HT-29 (cell line): ENCODE measurements at regions not wholly inside any gene's neighbourhood (a gene's known extent, or its start where the extent isn't known, plus 50 kb on each side); places are given as distances from the start of the nearest gene placed in this dataset.
"Not testable (repeated sequence)": the region's sequence is repeated elsewhere in the genome, so short reads cannot be mapped to it uniquely, and the experiment has no call there.

ENCODE experiments used
- DNase-seq: peaks from one replicate; pipeline ENCODE4 v3.0.0-alpha.2; 2015; ENCODE audit warnings: low spot score

DNA sequence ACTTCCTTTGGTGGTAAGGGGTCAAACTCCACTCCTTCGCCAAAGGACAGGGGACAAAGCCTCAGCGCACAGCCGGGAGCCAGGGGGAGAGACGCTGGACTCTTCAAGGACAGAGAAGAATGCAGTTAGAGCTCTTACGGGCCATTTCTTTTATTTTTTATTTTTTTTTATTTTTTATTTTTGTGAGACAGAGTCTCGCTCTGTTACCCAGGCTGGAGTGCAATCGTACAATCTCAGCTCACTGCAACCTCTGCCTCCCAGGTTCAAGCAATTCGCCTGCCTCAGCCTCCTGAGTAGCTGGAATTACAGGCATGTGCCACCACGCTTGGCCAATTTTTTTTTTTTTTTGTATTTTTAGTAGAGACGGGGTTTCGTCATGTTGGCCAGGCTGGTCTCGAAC is 93.2 kb upstream of the RPH3AL start, which contains the start of gene RFLNB:
Gene RFLNB (minus strand): TSS at position 101 of the 400 bp plus-strand sequence.
- DNase-seq: not testable (repeated sequence)

DNA sequence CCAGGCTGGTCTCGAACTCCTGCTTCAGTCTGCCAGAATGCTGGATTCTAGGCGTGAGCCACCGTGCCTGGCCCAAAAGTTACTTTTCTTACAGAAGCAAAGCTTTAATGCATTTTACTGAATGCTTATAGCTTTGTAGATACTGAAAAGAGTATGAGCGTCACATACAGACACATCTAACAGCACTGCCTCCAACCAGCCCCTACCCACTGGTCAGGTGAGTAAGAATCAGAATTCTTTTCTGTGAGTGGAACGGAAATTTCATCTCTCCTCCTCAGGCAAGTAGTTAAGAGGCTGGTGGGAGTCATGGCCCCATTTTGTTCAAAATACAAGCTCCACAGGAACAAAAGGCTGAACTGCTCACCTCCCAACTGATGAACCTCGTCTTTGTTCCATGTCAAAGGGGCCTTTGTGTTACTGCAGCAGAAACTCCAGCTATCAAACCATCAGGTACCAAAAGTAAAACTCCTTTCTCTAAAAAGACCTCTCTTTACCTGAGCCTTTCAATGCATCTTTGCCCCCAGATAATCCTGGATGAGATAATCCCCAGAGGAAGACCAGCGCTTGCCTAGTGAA is 92.4 kb upstream of the RPH3AL start:
- DNase-seq: no peak

DNA sequence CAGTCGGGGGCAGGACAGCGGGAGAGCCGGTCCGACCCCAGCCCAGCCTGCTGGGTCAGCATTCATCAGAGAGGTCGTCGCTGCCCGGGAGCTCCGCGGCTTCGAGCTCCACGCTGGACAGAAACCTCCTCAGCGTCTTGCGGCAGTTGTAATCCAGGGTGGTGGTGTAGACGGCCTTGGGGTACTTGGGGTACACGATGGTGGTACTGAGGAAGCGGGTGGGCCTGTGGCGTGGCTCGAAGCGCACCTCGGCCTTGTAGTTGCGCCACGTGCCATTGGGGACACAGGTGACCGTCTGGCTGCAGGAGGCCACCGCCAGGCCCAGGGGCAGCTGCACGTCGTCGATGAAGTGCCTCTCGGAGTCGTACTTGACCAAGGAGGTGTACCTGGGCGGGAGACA is 90.5 kb upstream of the RPH3AL start:
- DNase-seq: no peak

- no peak for DNase-seq
Measured at GRCh38 chr17:441155-441950, 88.7 kb upstream of the RPH3AL start.

DNA sequence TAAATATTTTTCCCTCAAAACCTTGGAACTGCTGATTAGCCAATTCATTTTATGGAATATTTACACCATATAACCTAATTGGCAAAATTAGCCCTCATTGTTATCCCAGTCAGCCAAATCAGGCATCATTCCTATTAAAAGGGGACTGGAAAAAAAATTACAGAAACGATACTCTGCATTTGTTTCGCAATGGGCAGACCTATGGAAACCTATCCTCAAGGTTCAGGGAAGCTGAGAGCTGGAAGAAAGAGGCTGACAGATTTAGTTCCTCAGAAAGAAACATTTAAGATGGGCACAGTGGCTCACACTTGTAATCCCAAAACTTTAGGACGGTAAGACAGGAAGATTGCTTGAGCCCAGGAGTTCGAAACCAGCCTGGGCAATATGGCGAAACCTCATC is 85.6 kb upstream of the RPH3AL start:
- no peak for DNase-seq

DNA sequence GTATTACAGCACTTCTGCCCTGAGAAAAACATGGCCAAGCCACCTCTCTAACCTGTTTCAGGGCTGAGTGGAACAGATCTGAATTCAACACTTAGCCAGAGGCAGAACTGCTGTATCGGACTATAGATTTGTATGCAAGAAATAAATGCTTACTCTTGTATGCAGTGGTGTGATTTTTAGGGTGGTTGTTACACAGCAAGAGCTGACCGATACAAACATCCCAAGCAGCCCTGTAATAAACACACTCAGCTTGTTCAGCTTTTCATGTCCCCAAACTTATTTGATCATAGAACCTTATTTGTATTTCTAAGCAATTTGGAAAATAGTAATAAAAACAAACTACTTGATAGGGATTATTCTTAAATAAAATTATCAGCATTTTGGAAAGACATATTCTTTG is 84.9 kb upstream of the RPH3AL start:
- DNase-seq: no peak

DNA sequence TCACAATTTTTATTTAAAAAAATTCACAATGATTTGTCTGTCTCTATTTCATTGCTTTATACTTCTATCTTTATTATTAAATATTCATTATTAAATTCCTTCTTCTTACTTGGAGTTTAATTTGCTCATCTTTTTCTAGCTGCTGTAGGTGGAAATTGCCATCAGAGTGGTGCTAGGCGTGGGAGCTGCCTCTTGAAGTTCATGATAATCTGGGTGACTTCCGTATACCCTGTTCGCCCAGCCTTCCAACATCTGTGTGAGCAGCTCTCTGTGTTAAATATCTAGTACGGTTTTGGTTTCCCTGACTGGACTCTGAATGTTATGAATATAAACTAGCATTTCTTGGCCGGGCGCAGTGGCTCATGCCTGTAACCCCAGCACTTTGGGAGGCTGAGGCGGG is 84.0 kb upstream of the RPH3AL start:
- no peak for DNase-seq

DNA sequence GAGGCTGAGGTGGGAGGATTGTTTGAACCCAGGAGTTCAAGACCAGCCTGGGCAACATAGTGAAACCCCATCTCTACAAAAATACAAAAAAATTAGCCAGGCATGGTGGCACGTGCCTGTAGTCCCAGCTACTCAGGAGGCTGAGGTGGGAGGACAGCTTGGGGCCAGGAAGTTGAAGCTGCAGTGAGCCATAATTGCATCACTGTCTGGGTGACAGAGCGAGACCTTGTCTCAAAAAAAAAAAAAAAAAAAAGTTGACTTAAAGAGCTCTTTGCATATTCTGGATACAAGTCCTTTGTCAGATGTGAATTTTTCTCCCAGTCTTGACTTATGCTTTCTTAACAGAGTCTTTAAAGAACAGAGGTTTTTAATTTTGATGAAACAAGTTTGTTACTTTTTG is 79.9 kb upstream of the RPH3AL start:
- not testable (repeated sequence) for DNase-seq

DNA sequence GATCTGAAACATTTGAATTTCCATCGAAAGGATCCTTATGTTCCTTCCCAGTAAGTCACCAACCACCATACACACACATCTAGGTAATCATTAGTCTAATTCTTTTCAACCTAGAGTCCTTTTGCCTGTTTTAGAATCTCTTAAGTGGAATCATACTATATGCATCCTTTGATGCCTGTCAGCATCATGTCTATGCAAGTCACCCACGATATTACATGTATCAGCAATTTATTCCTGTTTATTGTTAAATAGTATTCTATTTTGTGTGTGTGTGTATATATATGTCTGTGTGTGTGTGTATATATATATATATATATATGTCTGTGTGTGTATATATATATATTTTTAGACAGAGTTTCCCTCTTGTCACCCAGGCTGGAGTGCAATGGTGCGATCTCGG is 78.9 kb upstream of the RPH3AL start:
- DNase-seq: no peak

DNA sequence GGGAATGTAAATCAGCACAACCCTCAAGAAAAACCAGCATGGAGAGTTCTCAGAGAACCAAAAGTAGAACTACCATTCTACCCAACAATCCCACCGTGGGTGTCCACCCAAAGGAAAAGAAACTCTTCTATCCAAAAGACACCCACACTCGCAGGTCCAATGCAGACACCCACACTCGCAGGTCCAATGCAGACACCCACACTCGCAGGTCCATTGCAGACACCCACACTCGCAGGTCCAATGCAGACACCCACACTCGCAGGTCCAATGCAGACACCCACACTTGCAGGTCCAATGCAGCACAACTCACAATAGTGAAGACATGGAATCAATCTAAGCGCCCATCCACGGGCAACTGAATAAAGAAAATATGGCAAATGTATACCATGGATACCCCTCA is 77.0 kb upstream of the RPH3AL start:
- DNase-seq: no peak

DNA sequence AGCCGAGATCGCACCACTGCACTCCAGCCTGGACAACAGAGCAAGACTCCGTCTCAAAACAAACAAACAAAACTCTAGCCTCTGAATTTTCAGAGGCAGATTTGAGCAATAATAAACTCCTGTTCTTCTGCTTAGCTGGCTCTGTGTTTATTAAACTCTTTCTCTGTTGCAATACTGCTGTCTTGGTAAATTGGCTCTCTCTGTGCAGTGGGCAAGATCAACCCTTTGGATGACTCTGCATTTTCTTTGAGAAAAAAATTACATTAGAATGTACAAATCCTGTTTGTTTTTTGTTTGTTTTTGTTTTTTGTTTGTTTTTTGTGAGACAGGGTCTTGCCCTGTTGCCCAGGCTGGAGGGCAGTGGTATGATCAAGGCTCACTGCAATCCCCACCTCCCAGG is 75.8 kb upstream of the RPH3AL start:
- DNase-seq: no peak

- no peak for DNase-seq
Measured at GRCh38 chr17:427891-428290, 75.3 kb upstream of the RPH3AL start.

- no peak for DNase-seq
Measured at GRCh38 chr17:427327-427726, 74.7 kb upstream of the RPH3AL start.

- no peak for DNase-seq
Measured at GRCh38 chr17:422196-422930, 69.8 kb upstream of the RPH3AL start.

DNA sequence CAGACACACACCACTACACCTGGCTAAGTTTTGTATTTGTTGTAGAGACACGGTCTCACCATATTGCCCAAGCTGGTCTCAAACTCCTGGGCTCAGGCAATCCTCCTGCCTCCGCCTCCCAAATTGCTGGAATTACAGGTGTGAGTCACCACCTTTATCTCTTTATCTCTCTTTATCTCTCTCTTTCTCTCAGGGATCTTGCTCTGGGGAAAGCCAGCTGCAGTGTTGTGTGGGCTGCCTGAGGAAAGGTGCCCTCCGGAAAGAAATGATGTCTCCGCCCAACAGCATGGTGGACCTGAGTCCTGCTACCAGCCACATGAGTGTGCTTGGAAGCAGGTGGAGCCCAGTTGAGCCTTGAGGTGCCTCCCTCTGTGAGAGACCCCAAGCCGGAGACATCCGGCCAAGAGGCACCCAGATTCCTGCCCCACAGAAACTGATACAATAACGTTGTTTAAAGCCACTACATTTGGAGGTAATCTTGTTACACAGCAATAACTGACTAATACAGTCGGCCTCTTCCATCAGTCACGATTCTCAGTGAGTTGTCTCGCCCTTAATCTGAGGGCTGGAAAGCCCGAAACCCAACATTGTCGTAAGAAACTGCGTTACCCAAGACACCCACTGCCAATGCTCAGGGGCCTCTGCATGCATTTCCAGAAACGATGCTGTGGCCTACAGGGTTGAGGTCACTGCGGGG is 68.0 kb upstream of the RPH3AL start:
- no peak for DNase-seq

DNA sequence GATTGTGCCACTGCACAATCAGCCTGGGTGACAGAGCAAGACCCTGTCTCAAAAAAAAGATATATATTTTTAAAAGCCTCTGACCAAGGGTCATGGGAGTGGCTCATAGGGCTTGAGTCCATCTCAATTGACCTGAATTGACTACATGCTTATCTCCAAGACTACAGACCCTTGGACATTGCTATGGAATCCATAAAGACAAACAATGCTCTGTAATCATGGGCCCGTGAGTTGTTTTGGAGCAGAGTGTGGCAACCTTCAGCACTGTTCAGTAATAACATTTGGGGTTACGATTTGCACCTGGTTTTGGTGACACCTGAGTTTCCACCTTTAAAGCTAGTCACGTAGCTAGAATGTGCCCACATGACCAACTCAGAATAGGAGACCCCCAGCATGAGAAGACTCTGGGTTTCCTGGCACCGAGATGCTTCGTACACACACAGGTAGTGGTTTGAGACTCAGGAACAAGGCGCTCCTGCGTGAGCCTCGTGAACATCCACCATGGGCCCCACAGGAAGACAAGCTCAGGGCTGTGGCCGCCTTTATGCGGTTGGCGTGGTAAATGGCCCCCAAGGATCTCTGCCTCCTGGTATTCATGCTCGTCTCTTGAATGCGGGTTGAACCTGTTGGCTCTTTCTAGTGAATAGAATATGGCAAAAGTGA is 66.6 kb upstream of the RPH3AL start:
- DNase-seq: no peak

DNA sequence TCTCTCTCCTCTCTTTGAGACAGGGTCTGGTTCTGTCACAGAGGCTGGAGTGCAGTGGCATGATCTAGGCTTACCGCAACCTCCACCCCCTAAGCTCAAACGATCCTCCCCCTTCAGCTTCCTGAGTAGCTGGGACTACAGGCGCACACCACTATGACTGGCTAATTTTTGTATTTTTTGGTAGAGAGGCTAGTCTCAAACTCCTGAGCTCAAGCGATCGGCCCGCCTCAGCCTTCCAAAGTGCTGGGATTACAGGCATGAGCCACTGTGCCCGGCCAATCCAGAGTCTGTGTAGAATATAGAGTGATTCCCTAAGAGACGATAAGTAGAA is 65.8 kb upstream of the RPH3AL start:
- no peak for DNase-seq

DNA sequence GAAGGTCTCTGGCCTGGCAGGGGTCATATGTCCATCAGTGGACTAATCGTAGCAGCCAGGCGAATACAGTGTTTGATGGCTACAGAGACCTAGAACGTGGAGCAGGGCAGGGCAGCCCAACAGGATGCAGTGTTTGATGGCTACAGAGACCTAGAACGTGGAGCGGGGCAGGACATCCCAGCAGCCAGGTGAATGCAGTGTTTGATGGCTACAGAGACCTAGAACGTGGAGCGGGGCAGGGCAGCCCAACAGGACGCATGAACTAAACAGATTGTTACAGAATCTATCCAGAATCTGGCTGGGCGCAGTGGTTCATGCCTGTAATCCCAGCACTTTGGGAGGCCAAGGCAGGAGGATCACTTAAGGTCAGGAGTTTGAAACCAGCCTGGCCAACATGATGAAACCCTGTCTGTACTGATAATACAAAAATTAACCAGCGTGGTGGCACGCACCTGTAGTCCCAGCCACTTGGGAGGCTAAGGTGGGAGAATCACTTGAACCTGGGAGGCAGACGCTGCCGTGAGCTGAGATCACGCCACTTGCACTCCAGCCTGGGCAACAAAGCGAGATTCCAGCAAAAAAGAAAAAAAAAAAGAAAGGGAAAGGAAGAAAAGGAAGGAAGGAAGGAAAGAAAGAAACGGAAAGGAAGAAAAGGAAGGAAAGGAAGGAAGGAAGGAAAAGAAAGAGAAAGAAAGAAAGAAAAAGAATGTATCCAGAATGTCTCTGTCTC is 65.2 kb upstream of the RPH3AL start:
- no peak for DNase-seq

DNA sequence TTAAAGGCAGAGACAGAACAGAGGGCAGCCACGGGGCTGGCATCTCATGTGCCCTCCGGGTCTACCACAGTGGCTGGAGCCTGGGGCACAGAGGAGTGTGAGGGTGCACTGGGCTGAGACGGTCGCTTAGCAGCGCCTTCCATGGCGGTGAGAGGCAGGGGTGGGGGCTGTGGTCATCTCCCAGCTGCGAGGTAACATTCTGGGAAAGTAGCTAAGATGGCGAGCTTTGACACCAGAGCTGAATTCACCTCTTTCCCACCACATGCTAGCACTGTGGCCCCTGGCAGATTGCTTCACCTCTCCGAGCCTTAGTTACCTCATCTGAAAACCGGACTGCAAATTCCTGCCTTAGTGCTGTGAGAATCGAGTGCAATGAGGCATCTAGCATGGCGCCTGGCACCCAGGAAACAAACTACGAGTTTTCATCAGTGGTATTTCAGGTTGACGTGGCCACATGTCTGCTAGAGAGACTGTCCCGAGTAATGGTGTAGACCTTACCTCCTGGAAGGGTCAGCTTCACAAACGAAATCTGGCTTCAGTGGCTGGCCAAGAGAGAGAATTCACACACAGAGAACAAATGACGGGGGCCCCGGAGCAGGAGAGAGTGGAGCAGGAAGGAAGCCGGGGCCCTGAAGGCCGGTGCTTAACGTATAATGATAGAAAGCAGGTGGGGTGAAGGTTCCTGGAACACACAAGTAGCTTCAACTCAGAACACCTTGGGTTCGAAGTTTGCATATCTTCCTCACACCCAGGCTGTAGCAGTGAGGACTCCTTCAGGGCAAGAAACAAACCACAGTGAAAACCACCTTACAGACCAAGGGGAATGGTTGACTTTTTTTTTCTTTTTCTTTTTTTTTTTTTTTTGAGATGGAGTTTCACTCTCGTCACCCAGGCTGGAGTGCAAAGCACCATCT is 63.9 kb upstream of the RPH3AL start:
- DNase-seq: no peak
